Fibroblast of lung (primary cell): ENCODE measurements at regions not wholly inside any gene's neighbourhood (a gene's known extent, or its start where the extent isn't known, plus 50 kb on each side); places are given as distances from the start of the nearest gene placed in this dataset.

Source experiments
- CTCF ChIP-seq, 2 donors: IDR thresholded peaks in 1 of 2; conservative IDR thresholded peaks in 1 of 2; 1 replicate in 1 of 2; 2 replicates in 1 of 2; pipeline ENCODE4 v1.5.1; 2011 to 2012; ENCODE audit warnings: low read length in 2 of 2, control low read depth in 1 of 2, inconsistent platforms in 1 of 2, low read depth in 1 of 2, mild to moderate bottlenecking in 1 of 2
- EZH2 ChIP-seq: IDR thresholded peaks from 2 replicates; pipeline ENCODE4 v1.5.1; 2012; ENCODE audit warnings: low read length, control low read depth, mild to moderate bottlenecking; ENCODE audit errors: missing control alignments

GRCh38 chr1:213324859-213325258 lies 273.8 kb downstream of the RPS6KC1 start:
- TF ChIP-seq CTCF (conservative IDR thresholded peaks at IDR 0.05 in 1 of 2, IDR thresholded peaks at IDR 0.05 in 1 of 2; ENCODE audit: low read depth in 1 of 2, low read length in 2 of 2) (no peak), EZH2 (no peak)
